Muscle layer of duodenum (tissue), 2 donors: ENCODE measurements at regions not wholly inside any gene's neighbourhood (a gene's known extent, or its start where the extent isn't known, plus 50 kb on each side); places are given as distances from the start of the nearest gene placed in this dataset.

ENCODE experiments used
- H3K27ac ChIP-seq: one replicate; pipeline ENCODE4 v1.7.0; 2013; ENCODE audit warnings: mild to moderate bottlenecking, low read length
- H3K27me3 ChIP-seq: one replicate; pipeline ENCODE4 v1.7.0; 2013; ENCODE audit warnings: low read depth, mild to moderate bottlenecking, control low read depth, low read length
- H3K36me3 ChIP-seq, 2 donors: one replicate each; pipeline ENCODE4 v1.7.0; 2013; ENCODE audit warnings: low read length in 2 of 2, control low read depth in 1 of 2, mild to moderate bottlenecking in 1 of 2; ENCODE audit not compliant: insufficient read depth in 2 of 2, control insufficient read depth in 1 of 2
- H3K4me1 ChIP-seq, 2 donors: one replicate each; pipeline ENCODE4 v1.7.0; 2013; ENCODE audit warnings: low read length in 2 of 2, mild to moderate bottlenecking in 2 of 2, control low read depth in 1 of 2, moderate library complexity in 1 of 2; ENCODE audit not compliant: insufficient read depth in 2 of 2, control insufficient read depth in 1 of 2
- H3K4me3 ChIP-seq, 2 donors: one replicate each; pipeline ENCODE4 v1.7.0; 2013; ENCODE audit warnings: low read length in 2 of 2, low read depth in 1 of 2, mild to moderate bottlenecking in 1 of 2
- H3K9me3 ChIP-seq, 2 donors: one replicate each; pipeline ENCODE4 v1.7.0; 2013; ENCODE audit warnings: low read length in 2 of 2, control low read depth in 1 of 2, mild to moderate bottlenecking in 1 of 2; ENCODE audit not compliant: control insufficient read depth in 1 of 2
- donor health status: healthy.

GRCh38 chr16:5451641-5452040 lies 354.0 kb upstream of the EEF2KMT start:
- no peak overlapping the region for H3K27ac ChIP-seq
- no peaks in the 10 kb centered on the region for H3K9me3 ChIP-seq
- no peaks in the 10 kb centered on the region for H3K36me3 ChIP-seq
- H3K4me3 ChIP-seq = no peak overlapping the region
- H3K4me1 ChIP-seq = no peaks in the 10 kb centered on the region
- no peaks in the 10 kb centered on the region for H3K27me3 ChIP-seq

DNA sequence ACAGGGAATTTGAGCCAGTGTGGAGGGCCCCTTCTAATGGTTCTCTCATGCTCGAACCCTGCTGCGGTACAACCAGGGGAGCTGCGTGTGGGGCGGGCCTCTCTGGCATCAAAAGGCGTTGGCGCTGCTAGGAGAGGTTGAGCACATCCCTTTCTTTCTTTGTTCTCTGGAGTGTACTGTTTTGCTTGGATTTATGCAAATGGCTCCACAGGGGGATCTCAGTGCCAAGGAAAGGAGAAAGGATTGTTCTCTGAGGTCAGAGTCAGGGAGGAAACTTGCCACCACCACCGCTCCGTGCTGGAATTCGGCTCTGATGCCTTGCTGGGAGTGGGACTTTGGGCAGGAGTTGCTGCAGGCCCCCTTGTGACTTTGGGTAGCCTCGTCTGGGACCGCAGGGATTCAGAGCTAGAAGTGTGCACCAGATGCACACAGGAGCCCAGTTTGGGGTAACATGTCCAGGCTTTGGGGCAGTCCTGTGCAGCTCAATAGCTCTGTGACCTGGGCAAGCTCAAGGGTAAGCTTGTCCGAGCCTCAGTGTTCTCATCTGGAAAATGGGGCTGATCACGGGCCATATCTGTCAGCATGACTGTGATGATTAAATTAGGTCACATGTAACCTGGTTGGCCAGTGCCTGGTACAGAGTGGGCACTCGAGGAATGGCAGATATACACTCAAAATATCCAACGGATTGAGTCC lies 353.0 kb upstream of the EEF2KMT start:
- H3K27me3 ChIP-seq = no peaks in the 10 kb centered on the region
- H3K27ac ChIP-seq = no peak overlapping the region
- H3K9me3 ChIP-seq = no peaks in the 10 kb centered on the region
- H3K36me3 ChIP-seq = no peaks in the 10 kb centered on the region
- H3K4me1 ChIP-seq = no peaks in the 10 kb centered on the region
- H3K4me3 ChIP-seq = no peak overlapping the region

DNA sequence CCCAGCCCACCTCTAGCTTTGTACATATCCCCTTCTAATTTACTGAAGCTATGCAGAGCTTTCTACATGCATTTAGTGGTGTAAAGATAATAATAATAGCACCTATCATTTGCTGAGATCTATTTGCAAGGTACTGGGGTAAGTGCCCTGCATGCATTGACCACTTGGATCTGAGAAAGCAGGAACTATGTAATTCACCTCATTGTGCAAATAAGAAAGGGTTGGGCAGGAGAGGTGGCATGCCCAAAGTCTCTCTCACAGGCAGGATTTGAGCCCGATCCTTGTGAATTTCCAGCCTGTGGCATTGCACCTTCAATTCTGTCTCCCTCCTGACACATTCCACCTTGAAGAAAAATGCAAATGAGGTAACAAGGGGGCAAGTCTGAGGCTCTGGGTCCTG lies 352.3 kb upstream of the EEF2KMT start:
- H3K4me1 ChIP-seq = no peaks in the 10 kb centered on the region
- H3K9me3 ChIP-seq = no peaks in the 10 kb centered on the region
- H3K36me3 ChIP-seq = no peaks in the 10 kb centered on the region
- H3K27ac ChIP-seq = no peak overlapping the region
- H3K4me3 ChIP-seq = no peak overlapping the region
- no peaks in the 10 kb centered on the region for H3K27me3 ChIP-seq

DNA sequence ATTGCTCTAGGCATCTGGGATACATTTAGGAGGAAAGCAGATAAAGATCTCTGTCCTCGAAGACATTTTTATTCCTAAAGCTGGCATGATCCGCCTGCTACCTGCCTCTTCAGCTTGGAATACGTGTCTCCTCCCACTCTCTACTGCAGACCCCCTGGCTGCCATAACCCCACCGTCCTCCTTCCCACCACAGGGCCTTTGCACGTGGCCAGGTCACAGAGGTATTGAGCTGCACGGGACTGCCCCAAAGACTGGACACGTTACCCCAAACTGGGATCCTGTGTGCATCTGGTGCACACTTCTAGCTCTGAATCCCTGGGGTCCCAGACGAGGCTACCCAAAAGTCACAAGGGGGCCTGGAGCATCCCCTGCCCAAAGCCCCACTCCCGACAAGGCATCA lies 351.2 kb upstream of the EEF2KMT start:
- Histone ChIP-seq H3K9me3 (no peaks in the 10 kb centered on the region), H3K4me1 (no peaks in the 10 kb centered on the region), H3K36me3 (no peaks in the 10 kb centered on the region), H3K4me3 (no peak overlapping the region), H3K27ac (no peak overlapping the region), H3K27me3 (no peaks in the 10 kb centered on the region)

DNA sequence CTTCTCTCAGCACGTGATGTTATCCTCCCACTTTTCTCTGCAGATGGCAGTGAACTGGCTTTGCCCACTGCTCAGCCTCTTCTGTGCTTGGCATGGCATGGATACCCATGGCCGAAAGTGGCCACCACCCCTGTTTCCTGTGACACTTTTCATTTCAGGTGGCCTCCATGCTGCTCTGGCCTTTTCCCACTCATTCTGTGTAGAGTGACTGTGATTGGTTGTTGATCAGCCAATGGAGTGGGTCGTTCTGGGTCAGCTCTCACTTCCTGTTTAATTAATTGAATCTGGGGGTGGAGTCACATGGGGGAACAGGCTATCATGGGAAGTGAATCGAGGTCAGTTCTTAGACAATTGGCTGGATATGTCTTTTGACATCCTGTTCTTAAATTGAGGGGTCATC lies 350.1 kb upstream of the EEF2KMT start:
- Histone ChIP-seq H3K27me3 (no peaks in the 10 kb centered on the region), H3K4me1 (no peaks in the 10 kb centered on the region), H3K4me3 (no peak overlapping the region)

GRCh38 chr16:5446623-5447240 lies 349.1 kb upstream of the EEF2KMT start:
- no peaks in the 10 kb centered on the region for H3K36me3 ChIP-seq
- no peaks in the 10 kb centered on the region for H3K27me3 ChIP-seq
- no peak overlapping the region for H3K27ac ChIP-seq
- H3K4me3 ChIP-seq = no peak overlapping the region
- no peaks in the 10 kb centered on the region for H3K9me3 ChIP-seq
- H3K4me1 ChIP-seq = no peaks in the 10 kb centered on the region

More for the DNA sequence above, 350.1 kb upstream of the EEF2KMT start:
- H3K9me3 ChIP-seq = no peaks in the 10 kb centered on the region
- no peaks in the 10 kb centered on the region for H3K36me3 ChIP-seq
- no peak overlapping the region for H3K27ac ChIP-seq

- H3K36me3 ChIP-seq = no peaks in the 10 kb centered on the region
- no peaks in the 10 kb centered on the region for H3K27me3 ChIP-seq
- H3K27ac ChIP-seq = no peak overlapping the region
- H3K4me1 ChIP-seq = no peaks in the 10 kb centered on the region
- no peak overlapping the region for H3K4me3 ChIP-seq
- no peaks in the 10 kb centered on the region for H3K9me3 ChIP-seq
Measured at GRCh38 chr16:5444189-5444588, 346.6 kb upstream of the EEF2KMT start.

DNA sequence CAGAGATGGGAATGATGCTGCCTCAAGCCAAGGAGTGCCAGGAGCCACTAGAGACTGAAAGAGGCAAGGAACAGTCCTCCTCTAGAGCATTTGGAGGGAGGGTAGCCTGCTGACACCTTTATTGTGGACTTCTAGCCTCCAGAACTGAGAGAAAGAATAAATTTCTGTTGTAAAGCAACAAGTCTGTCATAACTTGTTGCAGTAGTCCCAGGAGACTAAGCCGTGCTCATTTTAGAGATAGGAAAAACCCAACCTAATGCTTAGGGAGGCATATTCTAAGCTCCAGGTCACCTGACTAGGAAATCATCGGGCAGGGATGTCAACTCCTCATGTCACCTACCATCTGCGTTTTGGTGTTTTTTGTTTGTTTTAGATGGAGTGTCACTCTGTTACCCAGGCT lies 345.4 kb upstream of the EEF2KMT start:
- Histone ChIP-seq H3K27ac (no peak overlapping the region), H3K4me1 (no peaks in the 10 kb centered on the region)

GRCh38 chr16:5442054-5442453 lies 344.5 kb upstream of the EEF2KMT start:
- H3K9me3 ChIP-seq = no peaks in the 10 kb centered on the region
- no peaks in the 10 kb centered on the region for H3K27me3 ChIP-seq
- H3K27ac ChIP-seq = no peak overlapping the region
- H3K4me1 ChIP-seq = no peaks in the 10 kb centered on the region
- no peak overlapping the region for H3K4me3 ChIP-seq
- no peaks in the 10 kb centered on the region for H3K36me3 ChIP-seq

More for the DNA sequence above, 345.4 kb upstream of the EEF2KMT start:
- Histone ChIP-seq H3K9me3 (no peaks in the 10 kb centered on the region), H3K36me3 (no peaks in the 10 kb centered on the region), H3K27me3 (no peaks in the 10 kb centered on the region), H3K4me3 (no peak overlapping the region)

- no peaks in the 10 kb centered on the region for H3K9me3 ChIP-seq
- H3K36me3 ChIP-seq = no peaks in the 10 kb centered on the region
- no peaks in the 10 kb centered on the region for H3K27me3 ChIP-seq
- H3K27ac ChIP-seq = no peak overlapping the region
- H3K4me3 ChIP-seq = no peak overlapping the region
- no peaks in the 10 kb centered on the region for H3K4me1 ChIP-seq
Measured at GRCh38 chr16:5438591-5438990, 341.0 kb upstream of the EEF2KMT start.

DNA sequence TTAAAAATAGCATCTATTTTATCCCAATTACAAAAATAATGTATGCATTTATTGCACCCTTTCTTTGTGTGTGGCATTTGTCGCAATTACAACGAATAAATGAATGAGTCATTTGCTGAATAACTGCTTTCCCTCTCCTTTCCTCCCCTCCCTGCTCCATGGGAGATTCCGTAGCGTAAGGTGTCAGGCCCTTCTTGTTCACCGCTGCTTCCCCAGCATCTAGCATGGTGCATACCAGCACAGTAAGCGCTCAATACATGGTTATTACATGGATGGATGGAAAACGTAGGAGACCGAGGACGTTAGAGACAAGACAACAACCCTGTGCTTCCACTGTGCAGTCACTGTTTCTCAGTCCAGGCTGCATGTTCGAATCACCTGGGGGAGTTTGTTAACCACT lies 336.0 kb upstream of the EEF2KMT start:
- Histone ChIP-seq H3K27me3 (no peaks in the 10 kb centered on the region), H3K36me3 (no peaks in the 10 kb centered on the region), H3K9me3 (no peaks in the 10 kb centered on the region), H3K27ac (no peak overlapping the region), H3K4me3 (no peak overlapping the region), H3K4me1 (no peaks in the 10 kb centered on the region)

GRCh38 chr16:5432166-5432565 lies 334.6 kb upstream of the EEF2KMT start:
- Histone ChIP-seq H3K36me3 (no peaks in the 10 kb centered on the region), H3K27me3 (no peaks in the 10 kb centered on the region), H3K27ac (no peak overlapping the region), H3K4me1 (no peaks in the 10 kb centered on the region), H3K9me3 (no peaks in the 10 kb centered on the region), H3K4me3 (no peak overlapping the region)
